ENCODE measurements at regions not wholly inside any gene's neighbourhood (a gene's known extent, or its start where the extent isn't known, plus 50 kb on each side); places are given as distances from the start of the nearest gene placed in this dataset.
A peak's percentile ranks its signal among the peaks of the same experiment; 100 is the strongest.
"Not testable (repeated sequence)": the region's sequence is repeated elsewhere in the genome, so short reads cannot be mapped to it uniquely, and the experiment has no call there.

DNA sequence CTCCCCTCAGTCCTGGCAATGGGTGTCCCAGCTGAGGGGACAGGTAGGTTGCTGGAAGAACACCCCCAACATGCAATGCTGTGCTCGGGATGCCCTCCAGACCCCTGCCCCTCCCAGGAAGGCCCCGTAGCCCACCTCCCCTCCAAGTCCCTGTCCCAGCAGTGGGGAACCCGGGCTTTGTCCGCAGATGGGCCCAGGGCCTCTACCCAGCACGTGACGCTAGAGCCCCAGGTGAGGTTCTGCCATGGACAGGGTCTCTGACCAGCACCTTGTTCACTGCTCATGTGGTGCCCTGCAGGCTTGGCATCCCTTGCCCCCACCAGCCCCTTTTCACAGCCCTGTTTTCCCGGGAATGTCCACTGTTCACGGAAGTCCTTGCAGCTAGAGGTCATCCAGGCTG, 220.0 kb upstream of the SGCG start:
- DNase-seq = no peak

DNA sequence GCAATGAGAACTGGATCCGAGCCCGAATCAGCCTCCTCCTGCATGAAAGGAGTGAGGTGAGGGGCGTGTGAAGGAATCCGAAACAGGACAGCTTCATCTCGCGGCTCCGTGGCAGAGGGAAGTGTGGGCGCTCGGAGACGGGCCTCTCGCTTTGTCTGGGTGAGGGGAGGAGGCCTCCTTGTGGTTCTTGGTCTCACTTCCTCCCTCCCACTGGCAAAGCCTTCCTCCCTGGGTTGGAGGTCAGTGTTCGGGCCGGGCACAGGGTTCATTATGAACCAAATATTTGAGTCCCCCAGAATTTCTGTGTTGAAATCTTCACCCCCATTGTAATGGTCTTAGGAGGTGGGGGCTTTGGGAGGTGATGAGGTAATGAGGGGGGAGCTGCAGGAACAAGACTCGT, 219.4 kb upstream of the SGCG start:
- DNase-seq = not testable (repeated sequence)

DNA sequence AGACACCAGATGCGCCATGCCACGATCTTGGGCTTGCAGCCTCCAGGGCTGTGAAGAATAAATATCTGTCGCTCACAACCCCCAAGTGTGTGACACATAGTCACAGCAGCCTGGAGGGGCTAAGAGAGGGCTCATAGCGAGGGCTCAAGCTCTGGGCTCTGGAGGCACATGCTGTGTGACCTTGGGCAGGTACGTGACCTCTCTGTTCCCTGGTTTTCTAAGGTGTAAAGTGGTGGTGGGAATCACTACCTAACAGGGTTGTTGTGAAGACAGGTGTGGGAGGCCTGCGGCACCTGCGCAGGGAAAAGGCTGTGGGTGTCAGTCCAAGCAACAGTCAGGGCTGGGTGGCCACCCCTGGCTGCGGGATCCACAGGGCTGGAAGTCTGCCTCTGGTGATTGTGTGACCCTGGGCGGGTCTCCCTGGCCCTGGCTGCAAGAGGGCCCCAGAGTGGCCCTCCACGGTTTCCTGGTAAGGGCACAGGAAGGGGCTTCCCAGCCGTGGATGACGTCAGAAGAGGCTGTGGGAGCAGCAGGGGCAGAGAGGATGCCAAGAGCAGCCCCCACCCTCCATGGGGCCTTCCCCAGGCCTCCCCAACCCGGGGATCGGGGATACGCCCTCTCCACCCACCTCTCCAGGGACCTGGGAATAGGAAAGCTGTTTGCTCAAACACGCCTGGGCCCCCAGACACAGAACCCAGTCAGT, 218.8 kb upstream of the SGCG start:
- DNase-seq = no peak

DNA sequence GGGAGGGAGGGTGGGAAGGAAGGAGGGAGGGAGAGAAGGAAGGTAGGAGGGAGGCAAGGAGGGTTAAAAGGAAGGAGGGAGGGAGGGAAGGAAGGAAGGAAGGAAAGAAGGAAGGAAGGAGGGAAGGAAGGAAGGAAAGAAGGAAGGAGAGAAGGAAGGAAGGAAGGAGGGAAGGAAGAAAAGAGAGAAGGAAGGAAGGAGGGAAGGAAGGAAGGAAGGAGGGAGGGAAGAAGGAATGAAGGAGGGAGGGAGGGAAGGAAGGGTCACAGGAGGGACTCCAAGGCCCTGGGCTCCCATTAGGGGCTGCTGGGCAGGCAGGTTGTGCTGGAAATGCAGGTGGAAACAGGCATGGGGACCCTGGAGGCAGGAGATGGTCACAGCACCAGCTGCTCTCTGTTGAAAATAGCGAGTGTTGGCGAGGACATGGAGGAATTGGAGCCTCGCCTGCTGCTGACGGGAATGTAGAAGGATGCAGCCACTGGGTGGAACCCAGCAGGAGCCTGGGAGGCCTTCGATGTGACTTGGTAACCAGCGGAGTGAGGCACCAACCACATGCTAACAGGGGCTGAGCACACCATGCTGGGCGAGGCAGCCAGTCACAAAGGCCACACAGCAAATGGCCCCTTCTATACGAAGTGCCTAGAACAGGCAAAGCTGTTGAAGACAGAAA, 217.3 kb upstream of the SGCG start:
- DNase-seq = not testable (repeated sequence)

DNA sequence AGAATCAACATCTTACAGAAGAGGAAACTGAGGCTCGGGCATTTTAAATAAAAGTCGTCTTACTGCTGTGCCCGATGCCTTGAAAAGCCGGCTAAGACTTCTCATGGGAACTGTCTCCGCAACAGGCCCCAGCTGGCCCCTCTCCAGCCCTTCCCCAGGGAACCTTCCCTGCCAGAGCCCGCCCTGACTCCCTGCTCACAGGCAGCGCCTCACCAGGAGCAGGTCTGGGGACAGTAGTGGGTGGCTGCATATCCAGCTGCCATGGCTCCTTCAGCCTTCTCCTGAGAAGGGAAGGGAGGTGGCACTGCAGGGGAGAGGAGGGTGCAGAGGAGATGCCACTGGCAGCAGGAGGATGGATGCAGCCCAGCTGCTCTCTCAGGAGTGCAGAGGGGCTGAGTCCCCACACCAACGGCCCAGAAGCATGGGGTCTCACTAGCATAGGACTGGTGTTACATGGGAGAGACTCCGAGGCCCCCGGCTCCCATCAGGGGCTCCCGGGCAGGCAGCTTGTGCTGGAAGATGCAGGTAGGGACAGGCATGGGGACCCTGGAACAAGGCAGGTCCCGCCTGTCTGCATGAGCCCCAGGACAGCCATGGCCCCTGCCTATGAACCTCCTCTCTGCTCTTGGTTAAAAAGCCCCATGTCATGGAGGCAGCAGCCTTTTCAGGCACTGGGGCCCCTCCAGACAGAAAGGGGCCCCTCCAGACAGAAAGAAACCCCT, 216.4 kb upstream of the SGCG start:
- DNase-seq = no peak

DNA sequence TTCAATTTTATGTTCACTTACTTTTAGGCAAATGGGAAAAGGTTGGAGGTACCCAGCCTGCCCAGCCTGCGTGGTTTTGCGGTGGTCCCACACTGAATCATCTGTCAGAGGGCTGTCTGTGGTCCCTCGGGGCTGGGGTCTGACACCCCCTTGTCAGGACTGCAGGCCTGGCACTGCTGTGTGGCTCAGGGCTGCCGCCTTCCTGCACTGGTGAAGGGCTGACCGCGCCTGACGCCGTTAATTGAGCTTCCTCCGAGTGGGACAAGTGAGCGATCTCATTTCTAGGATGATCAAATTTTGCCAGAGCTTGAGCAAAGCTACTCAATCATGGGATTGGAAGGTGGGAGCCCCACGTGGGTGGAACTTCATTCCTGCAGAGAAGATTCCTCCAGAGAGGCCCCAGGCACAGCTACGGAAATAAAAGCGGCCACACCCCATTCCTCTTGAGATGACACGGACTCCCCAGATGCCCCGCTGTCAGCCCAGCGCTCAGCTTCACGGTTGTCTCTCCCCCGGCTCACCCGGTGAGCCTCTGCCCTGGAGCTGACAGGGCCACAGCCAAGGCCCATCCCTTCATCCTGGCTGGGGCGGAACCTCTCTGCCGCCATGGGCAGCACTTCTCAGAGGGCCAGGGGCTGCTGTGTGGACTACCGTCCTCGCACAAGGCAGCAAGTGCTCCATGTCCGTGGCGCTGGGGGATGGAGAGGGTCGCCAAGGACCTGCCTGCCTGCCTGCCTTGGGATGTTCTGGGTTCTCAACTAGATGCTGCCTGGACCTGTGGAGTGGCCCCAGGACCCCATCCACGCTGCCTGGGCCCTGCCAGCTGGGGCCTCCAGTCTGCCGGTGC, 215.5 kb upstream of the SGCG start:
- DNase-seq = not testable (repeated sequence)

DNA sequence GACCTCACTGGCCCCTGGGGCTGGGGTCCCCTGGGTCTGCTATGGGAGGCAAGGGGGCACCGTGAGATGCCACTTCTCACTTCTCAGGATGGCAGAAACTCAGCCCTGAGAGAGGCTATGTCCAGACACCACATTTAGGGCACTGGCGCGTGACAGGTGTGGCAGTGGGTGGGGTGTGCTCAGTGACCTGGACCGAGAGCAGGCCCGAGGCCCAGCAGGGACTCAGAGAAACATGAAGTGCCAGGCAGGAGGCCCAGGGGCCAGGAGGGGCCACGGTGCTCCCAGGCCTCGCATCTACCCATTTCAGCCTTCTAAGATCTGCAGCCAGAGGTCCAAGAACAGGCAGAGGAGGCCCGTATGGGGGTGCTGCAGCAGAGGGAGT, 214.9 kb upstream of the SGCG start:
- not testable (repeated sequence) for DNase-seq

DNA sequence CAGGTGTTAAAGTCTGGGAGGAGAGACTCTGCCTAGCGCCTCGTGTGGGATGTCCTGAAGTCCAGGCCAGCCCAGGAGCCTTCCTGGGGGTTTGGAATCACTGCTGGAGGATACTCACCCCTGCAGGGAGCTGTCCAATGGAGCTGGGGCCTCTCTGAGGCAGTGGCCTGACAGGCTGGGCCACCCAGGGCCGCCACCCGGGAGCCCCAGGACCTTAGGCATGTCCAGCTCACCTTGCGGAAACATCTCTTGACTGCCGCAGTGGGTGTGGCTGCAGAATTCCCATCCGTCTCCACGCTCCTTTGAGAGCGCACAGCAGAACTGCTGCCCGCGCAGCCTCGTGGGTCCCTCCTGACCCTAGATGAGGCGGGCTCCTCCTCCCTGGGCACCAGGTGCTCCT, 214.0 kb upstream of the SGCG start:
- DNase-seq = not testable (repeated sequence)

DNA sequence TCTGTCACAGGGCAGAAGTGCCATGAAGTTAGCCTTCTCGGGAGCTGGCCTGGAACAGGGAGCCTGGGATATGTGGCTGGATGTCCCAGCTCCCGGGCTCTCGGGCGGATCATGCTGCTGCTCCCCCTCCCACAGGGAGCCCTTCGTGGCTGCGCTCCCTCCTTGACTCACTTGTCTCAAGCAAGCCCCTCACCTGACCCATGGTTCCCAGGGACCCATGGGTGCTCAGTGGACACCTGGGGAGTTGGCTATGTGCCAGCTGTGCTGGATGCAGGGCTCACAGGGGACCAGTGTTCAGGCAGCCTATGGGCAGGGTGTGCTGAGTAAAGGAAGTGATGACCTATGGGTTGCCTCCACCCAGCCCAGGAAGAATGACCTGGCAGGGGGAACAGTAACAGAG, 213.1 kb upstream of the SGCG start:
- DNase-seq = no peak

DNA sequence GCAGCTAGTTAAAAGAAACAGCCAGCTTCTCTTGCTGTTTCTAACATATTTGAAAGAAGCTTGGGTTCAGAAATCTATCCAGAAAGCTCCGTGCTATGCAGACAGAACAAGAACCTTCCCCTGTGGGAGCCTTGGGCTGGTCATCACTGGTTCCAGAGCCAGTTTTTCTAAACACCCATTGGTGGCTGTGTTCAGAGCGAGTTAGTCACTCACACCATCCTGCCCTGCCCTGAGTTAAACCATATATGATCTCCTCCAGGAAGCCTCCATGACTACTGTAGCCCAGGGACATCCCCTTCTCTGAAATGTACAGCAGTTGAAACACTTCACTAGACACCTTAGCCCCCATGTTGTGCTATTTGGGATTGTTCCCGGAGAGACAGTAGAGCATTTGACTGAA, 200.8 kb upstream of the SGCG start:
- DNase-seq = no peak

DNA sequence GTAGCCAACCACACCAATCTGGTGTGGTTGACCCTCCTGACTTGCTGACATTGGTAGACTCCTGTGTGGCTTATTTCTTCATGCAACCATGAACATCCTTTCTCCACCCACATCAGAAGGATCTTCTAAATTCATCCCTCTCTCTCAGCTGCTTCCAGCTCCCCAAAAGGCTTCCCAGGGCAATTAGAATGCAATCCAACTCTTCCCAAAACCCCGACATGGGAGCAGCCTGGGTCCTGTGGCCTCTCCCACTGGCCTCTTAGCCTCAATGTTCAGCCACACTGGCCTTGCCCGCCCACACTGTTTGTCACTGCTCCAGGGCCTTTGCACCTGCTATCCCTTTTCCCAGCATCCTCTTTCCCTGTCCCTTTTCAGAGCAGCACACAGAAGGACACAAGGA, 199.8 kb upstream of the SGCG start:
- DNase-seq = no peak

DNA sequence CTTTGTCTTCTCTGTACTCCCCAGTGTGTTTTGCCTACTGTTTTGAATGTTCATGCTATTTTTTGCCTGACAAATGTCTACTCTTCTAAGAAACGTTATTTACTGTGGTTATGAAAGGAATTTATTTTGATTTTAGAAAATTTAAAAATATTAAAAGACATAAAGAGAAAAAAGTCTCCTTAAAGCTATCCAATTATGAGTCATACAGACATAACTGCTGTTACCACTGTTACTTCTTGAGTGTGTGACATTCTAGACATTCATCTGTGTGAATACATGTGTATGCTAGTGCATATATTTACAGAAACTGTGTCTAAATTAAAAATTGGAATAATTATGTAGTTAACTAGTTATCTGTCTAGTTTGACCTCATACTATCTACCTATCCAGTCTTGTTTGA, 187.6 kb upstream of the SGCG start:
- no peak for DNase-seq

DNA sequence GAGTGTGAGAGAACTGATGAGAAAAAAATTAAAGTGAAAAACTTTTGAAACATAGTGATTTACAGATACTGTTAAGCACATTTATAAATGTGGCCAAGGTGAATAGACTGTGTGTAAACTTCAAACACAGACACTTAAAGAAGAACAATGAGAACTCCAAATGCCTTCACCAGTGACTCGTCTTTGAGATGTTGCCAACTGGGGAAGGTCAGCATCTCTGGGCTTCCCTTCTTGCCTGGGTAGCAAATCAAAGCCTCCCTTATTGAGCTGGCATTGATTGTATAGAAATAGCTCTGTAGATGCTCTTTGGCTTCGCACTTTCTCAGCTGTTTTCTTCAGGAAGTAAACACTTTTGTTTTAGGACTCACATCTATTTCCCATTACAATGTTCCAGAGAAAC, 177.3 kb upstream of the SGCG start:
- no peak for DNase-seq

DNA sequence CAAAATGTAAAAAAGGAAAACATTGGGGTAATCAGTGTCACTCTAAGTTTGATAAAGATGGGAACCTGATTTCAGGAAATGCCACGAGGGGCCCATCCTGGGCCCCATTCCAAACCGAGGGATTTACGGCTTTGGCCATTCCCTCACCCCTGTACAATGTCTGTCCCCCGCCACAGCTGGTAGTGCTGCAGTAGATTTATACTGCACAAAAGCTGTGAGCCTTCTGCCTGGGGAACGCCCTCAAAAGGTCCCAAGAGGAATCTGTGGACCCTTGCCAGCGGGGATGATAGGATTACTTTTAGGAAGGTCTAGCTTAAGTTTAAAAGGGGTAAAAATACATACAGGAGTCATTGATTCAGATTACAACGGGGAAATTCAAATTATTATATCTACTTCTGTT, 173.4 kb upstream of the SGCG start:
- no peak for DNase-seq

DNA sequence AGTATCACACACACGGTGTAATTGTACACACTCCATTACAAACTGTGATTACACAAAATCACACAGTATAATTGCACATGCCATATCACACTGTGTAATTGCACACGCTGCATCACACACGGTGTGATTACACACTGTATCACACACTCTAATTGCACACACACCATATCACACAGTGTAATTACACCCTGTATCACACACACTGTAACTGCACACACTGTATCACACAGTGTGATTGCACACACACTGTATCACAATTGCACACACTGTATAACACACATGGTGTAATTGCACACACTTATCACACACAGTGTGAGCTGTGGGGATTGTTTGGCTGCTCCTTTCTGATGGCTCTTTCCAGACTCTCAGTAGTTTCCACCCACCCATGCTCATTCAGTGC, 162.6 kb upstream of the SGCG start:
- no peak for DNase-seq

DNA sequence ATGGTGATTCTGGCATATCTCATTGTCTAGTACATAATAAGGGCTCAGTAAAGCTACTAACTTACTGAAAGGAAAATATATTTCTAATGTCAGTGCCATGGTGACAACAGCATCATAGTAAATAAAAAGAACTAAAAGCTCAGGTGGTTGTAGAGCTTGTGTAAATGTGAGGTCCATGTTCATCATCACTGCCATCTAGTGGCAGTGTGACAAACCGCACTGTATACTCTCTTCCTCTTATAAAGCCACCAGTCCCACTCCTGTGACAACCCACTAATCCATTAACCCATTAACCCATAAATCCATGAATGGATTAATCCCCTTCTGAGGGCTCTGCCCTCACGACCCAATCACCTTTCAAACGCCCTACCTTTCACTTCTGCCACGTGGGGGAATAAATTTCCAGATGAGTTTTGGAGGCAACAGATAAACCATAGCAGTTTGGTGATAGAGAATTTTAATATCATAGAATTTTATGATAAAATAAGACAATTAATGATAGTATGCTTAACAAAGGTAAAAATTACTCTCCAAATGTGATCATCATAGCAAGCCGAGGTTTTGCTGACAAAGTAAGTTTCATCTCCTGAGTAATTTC, 160.4 kb upstream of the SGCG start:
- DNase-seq = peak in 2 of 6 experiments; percentile 9 to 20

DNA sequence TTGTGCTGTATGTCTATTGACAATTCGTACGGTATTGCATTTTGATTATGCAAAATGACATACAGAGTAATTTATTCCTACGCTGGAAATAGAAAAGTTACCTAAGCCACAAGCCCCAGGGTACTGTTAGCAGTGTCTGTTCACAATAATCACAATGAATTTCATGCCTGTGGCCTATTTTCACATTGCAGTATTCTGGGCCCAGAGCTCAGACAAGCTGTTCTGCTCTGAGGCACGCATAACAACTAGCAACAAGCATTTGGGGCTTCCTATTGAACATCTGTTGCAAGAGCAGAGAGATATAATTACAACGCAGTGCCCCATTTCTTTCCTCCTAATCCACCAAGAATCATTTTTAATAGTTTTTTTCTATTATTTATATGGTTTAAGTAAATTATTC, 158.9 kb upstream of the SGCG start:
- no peak for DNase-seq

DNA sequence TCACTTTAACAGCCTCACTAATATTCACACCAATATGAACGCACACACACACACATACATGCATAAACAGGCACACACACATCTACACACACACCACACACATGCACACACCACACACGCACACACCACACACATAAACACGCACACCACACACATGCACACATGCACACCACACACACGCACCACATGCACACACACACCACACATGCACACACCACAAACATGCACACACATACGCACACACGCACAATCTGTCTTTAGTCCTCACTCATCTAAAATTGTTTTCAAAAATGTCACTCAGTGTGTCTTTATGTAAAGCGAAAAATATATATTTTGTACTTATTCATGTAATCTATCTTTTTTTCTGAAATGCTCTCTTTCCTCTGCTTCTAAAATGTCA, 158.1 kb upstream of the SGCG start:
- DNase-seq = no peak

DNA sequence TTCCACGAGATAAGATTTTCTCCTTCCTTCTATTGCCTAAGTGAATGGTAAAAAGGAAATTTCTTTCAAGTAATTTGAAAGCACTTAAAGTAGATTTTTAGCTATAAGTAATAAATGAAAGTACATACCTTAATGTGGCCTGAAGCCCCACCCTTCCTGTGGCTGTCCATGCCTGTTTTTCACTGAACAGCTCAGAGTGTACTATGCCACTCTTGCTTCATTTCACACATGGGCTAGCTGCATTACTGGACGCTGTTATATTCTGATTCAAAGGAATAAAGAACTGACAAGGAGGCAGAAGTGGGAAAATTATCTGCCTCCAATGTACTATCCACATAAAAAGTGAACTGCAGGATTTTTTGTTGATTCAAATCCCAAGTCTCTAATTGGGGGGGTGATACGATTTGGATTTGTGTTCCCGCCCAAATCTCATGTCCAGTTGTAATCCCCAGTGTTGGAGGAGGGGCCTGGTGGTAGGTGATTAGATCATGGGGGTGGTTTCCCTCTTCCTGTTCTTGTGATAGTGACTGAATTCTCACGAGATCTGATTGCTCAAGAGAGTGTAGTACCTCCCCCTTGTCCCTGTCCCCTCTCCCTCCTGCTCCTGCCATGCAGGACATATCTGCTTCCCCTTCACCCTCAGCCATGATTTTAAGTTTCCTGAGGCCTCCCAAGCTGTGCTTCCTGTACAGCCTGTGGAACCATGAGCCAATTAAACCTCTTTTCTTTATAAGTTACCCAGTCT, 154.7 kb upstream of the SGCG start:
- DNase-seq = no peak

DNA sequence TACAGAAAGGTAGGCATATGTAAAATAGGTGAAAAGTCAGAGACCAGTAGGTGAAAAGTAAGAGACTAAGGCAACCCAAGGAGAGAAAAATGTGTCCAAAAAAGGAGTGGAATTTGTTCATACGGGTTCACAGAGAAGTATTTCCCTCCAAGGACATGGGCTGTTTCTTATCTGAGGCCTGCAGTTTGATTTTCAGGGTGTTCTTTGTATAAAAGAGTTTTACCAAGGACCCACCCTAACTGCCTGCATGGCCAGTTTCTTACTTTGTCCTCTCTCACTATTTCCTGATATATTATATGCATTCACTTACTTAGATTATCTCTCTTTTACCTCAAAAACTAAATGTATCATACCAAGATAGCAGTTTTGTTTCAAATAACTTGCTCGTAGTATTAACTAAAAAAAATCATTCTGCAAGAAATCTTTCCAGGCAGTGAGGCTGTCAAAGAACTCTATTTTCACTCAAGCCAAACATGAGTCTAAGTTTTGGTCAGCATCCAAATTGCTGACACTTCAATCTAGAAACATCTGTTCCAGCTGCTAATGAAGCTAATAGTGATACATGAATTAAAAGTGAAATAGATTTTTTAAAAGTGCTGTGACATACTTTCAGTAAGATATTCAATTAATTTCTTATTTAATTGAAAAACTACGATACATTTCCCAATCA, 141.4 kb upstream of the SGCG start:
- DNase-seq = no peak

DNA sequence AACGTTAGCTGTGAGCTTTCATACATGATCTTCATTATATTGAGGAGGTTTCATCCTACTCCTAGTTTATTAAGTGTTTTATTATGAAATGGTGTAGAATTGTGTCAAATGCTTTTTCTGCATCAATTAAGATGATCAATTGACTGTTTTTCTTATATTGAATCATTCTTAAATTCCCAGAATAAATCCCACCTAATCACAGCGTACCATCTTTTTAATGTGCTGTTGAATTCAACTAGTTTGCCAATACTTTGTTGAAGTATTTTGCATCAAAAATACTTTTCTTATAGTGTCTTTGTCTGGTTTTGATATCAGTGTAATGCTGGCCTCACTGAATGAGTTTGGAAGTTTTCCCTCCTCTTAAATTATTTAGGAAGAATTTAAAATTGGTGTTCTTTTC, 138.6 kb upstream of the SGCG start:
- no peak for DNase-seq

DNA sequence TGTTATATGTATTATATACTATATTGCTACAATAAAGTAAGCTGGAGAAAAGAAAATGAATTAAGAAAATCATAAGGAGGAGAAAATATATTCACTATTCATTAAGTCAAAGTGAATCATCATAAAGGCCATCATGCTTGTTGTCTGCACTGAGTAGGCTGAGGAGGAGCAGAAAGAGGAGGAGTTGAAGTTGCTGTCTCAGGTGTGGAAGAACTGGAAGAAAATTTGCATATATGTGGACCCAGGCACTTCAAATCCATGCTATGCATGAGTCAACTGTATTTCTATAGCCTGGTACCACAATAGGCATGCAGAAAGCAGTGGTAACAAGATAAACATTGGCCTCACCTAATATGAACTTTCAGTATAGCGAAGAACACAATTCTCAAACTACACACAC, 135.9 kb upstream of the SGCG start:
- no peak for DNase-seq
